OCI-LY3 (cell line): ENCODE measurements at regions not wholly inside any gene's neighbourhood (a gene's known extent, or its start where the extent isn't known, plus 50 kb on each side); places are given as distances from the start of the nearest gene placed in this dataset.

Experiments
- H2AFZ ChIP-seq: fragments of 200-600, 300-600 bp; shearing (Covaris generic); 2 replicates; pipeline ENCODE4 v1.6.0; 2014; ENCODE audit warnings: antibody characterized with exemption, low read depth, low read length
- H3K27ac ChIP-seq: fragments of 200-600, 300-600 bp; sonication (generic); 2 replicates; pipeline ENCODE4 v1.5.1; 2014; ENCODE audit warnings: mild to moderate bottlenecking, low read length, moderate library complexity, mixed read lengths
- H3K27me3 ChIP-seq: fragments of 200-600, 300-600 bp; sonication (generic); 2 replicates; pipeline ENCODE4 v1.6.1; 2014; ENCODE audit warnings: low read depth, low read length, mixed read lengths
- H3K36me3 ChIP-seq: fragments of 200-600, 300-600 bp; sonication (generic); replicated peaks from 2 replicates; pipeline ENCODE3; 2014; ENCODE audit warnings: low read depth, low read length, mixed read lengths
- H3K4me1 ChIP-seq: fragments of 300-600, 200-600 bp; sonication (generic); 2 replicates; pipeline ENCODE4 v1.6.1; 2014; ENCODE audit warnings: low read length, mixed read lengths
- H3K4me2 ChIP-seq: fragments of 200-600, 300-600 bp; sonication (generic); 2 replicates; pipeline ENCODE4 v1.6.1; 2014; ENCODE audit warnings: low read length, mixed read lengths
- H3K4me3 ChIP-seq: fragments of 300-600, 200-600 bp; sonication (generic); 2 replicates; pipeline ENCODE4 v1.5.1; 2014; ENCODE audit warnings: antibody characterized with exemption, mild to moderate bottlenecking, low read length, moderate library complexity
- H3K79me2 ChIP-seq: fragments of 300-600, 200-600 bp; shearing (Covaris generic); 2 replicates; pipeline ENCODE4 v1.6.1; 2014; ENCODE audit warnings: mild to moderate bottlenecking, low read length, mixed read lengths
- H3K9ac ChIP-seq: fragments of 300-600, 200-600 bp; shearing (Covaris generic); 2 replicates; pipeline ENCODE4 v1.6.0; 2014; ENCODE audit warnings: mild to moderate bottlenecking, low read length, moderate library complexity
- H3K9me3 ChIP-seq: fragments of 200-600, 300-600 bp; shearing (Covaris generic); 2 replicates; pipeline ENCODE4 v1.6.1; 2014; ENCODE audit warnings: low read length, mixed read lengths; ENCODE audit not compliant: insufficient read depth
- H4K20me1 ChIP-seq: fragments of 200-600, 300-600 bp; sonication (generic); 2 replicates; pipeline ENCODE4 v1.6.1; 2016; ENCODE audit warnings: low read length, mixed read lengths; ENCODE audit not compliant: insufficient read depth
- EZH2phosphoT487 ChIP-seq: fragments of 200-600 bp; shearing (Covaris generic); IDR thresholded peaks from 2 replicates; pipeline ENCODE4 v1.6.1; 2018; ENCODE audit warnings: antibody characterized with exemption, mixed run types, low read depth
- TF ChIP-seq, protein P1 (sequence below): fragments of 200-600, 300-600 bp; sonication (generic); IDR thresholded peaks from 2 replicates; pipeline ENCODE4 v1.5.1; 2014; ENCODE audit warnings: antibody characterized with exemption, low read length, low read depth

DNA sequence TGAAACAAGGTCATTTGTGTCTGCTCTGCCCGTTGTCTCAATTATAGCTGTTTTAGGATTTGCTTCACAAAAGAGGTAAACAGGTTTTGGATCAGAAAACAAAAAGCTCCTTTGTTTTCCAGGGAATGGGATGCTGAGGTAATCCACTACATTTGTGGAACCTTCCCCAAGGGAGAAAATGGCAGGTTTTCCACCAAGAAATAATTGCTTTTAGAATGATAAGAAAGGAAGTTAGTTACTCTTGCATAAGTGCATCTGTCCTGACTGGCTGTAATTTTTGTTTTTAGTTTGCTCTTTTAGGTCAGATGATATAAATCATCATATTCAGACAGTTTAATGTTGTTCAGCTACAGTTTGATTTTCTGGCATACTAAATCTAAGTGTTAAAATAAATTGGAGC is 198.5 kb upstream of the COL8A1 start:
- Histone ChIP-seq H3K27me3 (no peaks in the 10 kb centered on the region), H3K36me3 (no peaks in the 10 kb centered on the region), H3K27ac (no peak overlapping the region), H2AFZ (no peak overlapping the region), H4K20me1 (no peaks in the 10 kb centered on the region), H3K79me2 (no peaks in the 10 kb centered on the region), H3K4me3 (no peak overlapping the region), H3K9me3 (no peaks in the 10 kb centered on the region), H3K4me2 (no peak overlapping the region), H3K9ac (no peak overlapping the region), H3K4me1 (no peaks in the 10 kb centered on the region)
- TF ChIP-seq, protein P1, sequence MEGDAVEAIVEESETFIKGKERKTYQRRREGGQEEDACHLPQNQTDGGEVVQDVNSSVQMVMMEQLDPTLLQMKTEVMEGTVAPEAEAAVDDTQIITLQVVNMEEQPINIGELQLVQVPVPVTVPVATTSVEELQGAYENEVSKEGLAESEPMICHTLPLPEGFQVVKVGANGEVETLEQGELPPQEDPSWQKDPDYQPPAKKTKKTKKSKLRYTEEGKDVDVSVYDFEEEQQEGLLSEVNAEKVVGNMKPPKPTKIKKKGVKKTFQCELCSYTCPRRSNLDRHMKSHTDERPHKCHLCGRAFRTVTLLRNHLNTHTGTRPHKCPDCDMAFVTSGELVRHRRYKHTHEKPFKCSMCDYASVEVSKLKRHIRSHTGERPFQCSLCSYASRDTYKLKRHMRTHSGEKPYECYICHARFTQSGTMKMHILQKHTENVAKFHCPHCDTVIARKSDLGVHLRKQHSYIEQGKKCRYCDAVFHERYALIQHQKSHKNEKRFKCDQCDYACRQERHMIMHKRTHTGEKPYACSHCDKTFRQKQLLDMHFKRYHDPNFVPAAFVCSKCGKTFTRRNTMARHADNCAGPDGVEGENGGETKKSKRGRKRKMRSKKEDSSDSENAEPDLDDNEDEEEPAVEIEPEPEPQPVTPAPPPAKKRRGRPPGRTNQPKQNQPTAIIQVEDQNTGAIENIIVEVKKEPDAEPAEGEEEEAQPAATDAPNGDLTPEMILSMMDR, result no peak

DNA sequence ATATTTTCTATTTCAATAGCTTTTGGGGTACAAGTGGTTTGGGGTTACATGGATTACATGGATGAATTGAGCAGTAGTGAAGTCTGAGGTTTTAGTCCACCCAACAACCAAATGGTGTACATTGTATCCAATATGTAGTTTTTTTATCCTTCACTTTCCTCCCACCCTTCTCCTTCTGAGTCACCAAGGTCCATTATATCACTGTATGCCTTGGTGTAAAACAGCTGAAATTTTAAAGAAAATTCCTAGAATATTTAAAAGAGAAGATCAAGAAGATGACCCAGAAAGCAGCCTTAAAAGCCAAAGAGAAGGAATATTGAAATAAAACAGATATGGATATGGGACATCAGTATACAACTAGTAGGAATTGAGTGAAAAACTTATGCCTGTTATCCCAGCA is 204.2 kb upstream of the COL8A1 start:
- H3K4me1 ChIP-seq, result no peaks in the 10 kb centered on the region
- TF ChIP-seq EZH2phosphoT487, result no peak
- TF ChIP-seq, protein P1, result no peak
- H3K36me3 ChIP-seq, result no peaks in the 10 kb centered on the region
- no peak overlapping the region for H2AFZ ChIP-seq
- H3K9ac ChIP-seq, result no peak overlapping the region
- no peak overlapping the region for H3K4me3 ChIP-seq
- H3K4me2 ChIP-seq, result no peak overlapping the region
- H3K27me3 ChIP-seq, result no peaks in the 10 kb centered on the region
- no peaks in the 10 kb centered on the region for H4K20me1 ChIP-seq
- no peak overlapping the region for H3K27ac ChIP-seq
- H3K79me2 ChIP-seq, result no peaks in the 10 kb centered on the region
- no peaks in the 10 kb centered on the region for H3K9me3 ChIP-seq

DNA sequence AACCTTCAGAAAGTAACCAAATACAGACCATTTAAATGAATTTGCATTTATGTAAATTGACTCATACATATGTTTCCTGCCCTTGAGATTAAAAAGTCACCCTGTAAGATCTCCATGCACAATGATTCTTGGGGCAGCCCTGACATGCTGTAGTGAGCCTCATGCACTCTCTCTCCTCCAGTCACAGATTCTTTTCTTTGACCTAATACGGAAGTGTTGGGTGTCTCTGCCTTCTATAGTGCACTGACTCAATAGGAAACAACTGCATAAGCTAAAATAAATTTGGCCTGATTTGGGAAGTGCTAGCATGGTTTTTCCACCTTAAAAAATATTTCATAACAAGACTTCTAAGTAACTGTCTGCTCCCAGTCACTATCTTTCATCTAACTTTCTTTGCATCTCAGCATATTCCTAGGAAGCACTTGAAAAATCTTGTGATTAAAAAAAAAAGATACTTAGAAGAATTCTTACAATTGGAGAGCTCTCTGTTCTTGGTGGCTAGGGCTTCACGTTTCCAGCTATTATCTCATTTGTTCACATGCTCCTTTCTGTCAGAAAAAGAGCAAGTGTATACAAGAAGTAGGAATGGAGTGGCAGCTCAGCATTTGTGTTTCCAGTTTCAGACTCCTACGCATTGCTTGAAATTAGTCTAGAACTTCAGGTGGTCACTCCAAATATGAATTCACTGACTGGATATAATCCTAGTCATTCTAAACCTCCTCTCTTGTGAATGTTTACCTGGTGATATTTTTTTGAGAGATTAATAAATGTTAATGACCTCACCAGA is 207.9 kb upstream of the COL8A1 start:
- TF ChIP-seq EZH2phosphoT487, result no peak
- TF ChIP-seq, protein P1, result no peak
- Histone ChIP-seq H3K36me3 (no peaks in the 10 kb centered on the region), H3K4me3 (no peak overlapping the region), H3K9ac (no peak overlapping the region), H3K9me3 (no peaks in the 10 kb centered on the region), H3K27ac (no peak overlapping the region), H3K79me2 (no peaks in the 10 kb centered on the region), H3K27me3 (no peaks in the 10 kb centered on the region), H2AFZ (no peak overlapping the region), H3K4me2 (no peak overlapping the region), H3K4me1 (no peaks in the 10 kb centered on the region), H4K20me1 (no peaks in the 10 kb centered on the region)

DNA sequence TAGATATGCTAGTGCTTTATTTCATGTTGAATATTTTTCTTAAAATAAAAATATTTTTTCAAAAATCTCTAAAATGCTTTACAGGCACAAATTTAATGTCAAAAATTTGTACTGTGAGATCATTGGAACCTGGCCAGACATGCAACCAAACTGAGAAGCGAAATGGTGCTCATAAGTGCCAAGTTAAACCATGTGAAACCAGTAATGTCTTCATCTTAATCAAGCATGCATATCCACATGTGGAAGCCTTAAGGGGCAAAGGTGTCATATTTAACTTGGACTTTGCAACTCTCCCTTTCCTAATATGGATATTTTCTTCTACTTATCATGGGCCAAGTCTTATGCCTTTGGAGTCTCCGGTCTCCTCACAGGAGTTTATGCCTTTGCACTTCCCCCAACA is 208.9 kb upstream of the COL8A1 start:
- H3K4me3 ChIP-seq, result no peak overlapping the region
- H3K27me3 ChIP-seq, result no peaks in the 10 kb centered on the region
- no peaks in the 10 kb centered on the region for H3K9me3 ChIP-seq
- no peaks in the 10 kb centered on the region for H4K20me1 ChIP-seq
- H3K27ac ChIP-seq, result no peak overlapping the region
- no peaks in the 10 kb centered on the region for H3K79me2 ChIP-seq
- H3K4me2 ChIP-seq, result no peak overlapping the region
- TF ChIP-seq, protein P1, result no peak
- no peak for TF ChIP-seq EZH2phosphoT487
- no peak overlapping the region for H3K9ac ChIP-seq
- H3K4me1 ChIP-seq, result no peaks in the 10 kb centered on the region
- no peak overlapping the region for H2AFZ ChIP-seq
- H3K36me3 ChIP-seq, result no peaks in the 10 kb centered on the region
